Neural progenitor cell (in vitro differentiated cells): ENCODE measurements at regions not wholly inside any gene's neighbourhood (a gene's known extent, or its start where the extent isn't known, plus 50 kb on each side); places are given as distances from the start of the nearest gene placed in this dataset.
"Not testable (repeated sequence)": the region's sequence is repeated elsewhere in the genome, so short reads cannot be mapped to it uniquely, and the experiment has no call there.

Source experiments
- DNase-seq: peaks from one replicate; pipeline ENCODE4 v3.0.0-alpha.2; 2016; ENCODE audit warnings: low spot score
- H2AFZ ChIP-seq: fragments of 200-600 bp; sonication (generic); replicated peaks from 2 replicates; pipeline ENCODE4 v1.6.1; 2016; ENCODE audit warnings: antibody characterized with exemption
- H3F3A ChIP-seq: fragments of 200-600 bp; sonication (generic); 2 replicates; pipeline ENCODE4 v1.6.1; 2016; ENCODE audit warnings: antibody characterized with exemption, low read depth
- H3K27ac ChIP-seq: fragments of 200-600 bp; sonication (generic); 2 replicates; pipeline ENCODE4 v1.5.1; 2016; ENCODE audit warnings: mild to moderate bottlenecking
- H3K27me3 ChIP-seq: fragments of 200-600 bp; sonication (generic); 2 replicates; pipeline ENCODE4 v1.6.1; 2016; ENCODE audit warnings: mild to moderate bottlenecking, moderate library complexity
- H3K36me3 ChIP-seq: fragments of 200-600 bp; sonication (generic); 2 replicates; pipeline ENCODE4 v1.5.1; 2016
- H3K4me1 ChIP-seq: fragments of 200-600 bp; sonication (generic); 2 replicates; pipeline ENCODE4 v1.6.1; 2016; ENCODE audit warnings: mixed run types
- H3K4me2 ChIP-seq: fragments of 200-600 bp; sonication (generic); 2 replicates; pipeline ENCODE4 v1.6.1; 2016
- H3K4me3 ChIP-seq: fragments of 200-600 bp; sonication (generic); 2 replicates; pipeline ENCODE4 v1.5.1; 2016
- H3K79me2 ChIP-seq: fragments of 200-600 bp; sonication (generic); 2 replicates; pipeline ENCODE4 v1.6.1; 2016; ENCODE audit warnings: low read depth
- H3K9ac ChIP-seq: fragments of 200-600 bp; sonication (generic); 2 replicates; pipeline ENCODE4 v1.6.1; 2016
- H3K9me3 ChIP-seq: fragments of 200-600 bp; sonication (generic); 2 replicates; pipeline ENCODE4 v1.5.1; 2016; ENCODE audit warnings: low read depth
- H4K20me1 ChIP-seq: fragments of 200-600 bp; sonication (generic); 2 replicates; pipeline ENCODE4 v1.6.1; 2016; ENCODE audit warnings: low read depth
- H3K27ac Mint-ChIP-seq: 3 replicates; pipeline ENCODE4 v1.8.0; 2021; ENCODE audit warnings: mixed read lengths
- H3K27me3 Mint-ChIP-seq: 2 replicates; pipeline ENCODE4 v1.8.0; 2022; ENCODE audit warnings: low read depth, mild to moderate bottlenecking, inconsistent platforms, moderate library complexity, mixed read lengths; ENCODE audit not compliant: insufficient read depth
- H3K36me3 Mint-ChIP-seq: 3 replicates; pipeline ENCODE4 v1.8.0; 2021; ENCODE audit warnings: mixed read lengths
- H3K4me1 Mint-ChIP-seq: 3 replicates; pipeline ENCODE4 v1.8.0; 2021; ENCODE audit warnings: mixed read lengths
- H3K4me3 Mint-ChIP-seq: 3 replicates; pipeline ENCODE4 v1.8.0; 2021; ENCODE audit warnings: mild to moderate bottlenecking, moderate library complexity, mixed read lengths
- H3K9me3 Mint-ChIP-seq: 3 replicates; pipeline ENCODE4 v1.8.0; 2020; ENCODE audit warnings: mixed read lengths
- CTCF ChIP-seq: fragments of 200-600 bp; sonication (generic); IDR thresholded peaks from 2 replicates; pipeline ENCODE4 v1.5.1; 2017; ENCODE audit warnings: antibody characterized with exemption, mild to moderate bottlenecking

GRCh38 chrX:89757767-89758166 lies 163.9 kb upstream of the TGIF2LX start:
- H3K36me3 ChIP-seq, H3K36me3 Mint-ChIP-seq, H3K79me2 ChIP-seq, H3K4me3 ChIP-seq, H3K27me3 ChIP-seq, H3K4me2 ChIP-seq, H3K9me3 ChIP-seq, H2AFZ ChIP-seq, H3K9ac ChIP-seq, H3K27ac ChIP-seq, H3K4me1 Mint-ChIP-seq, H3K27me3 Mint-ChIP-seq, H3F3A ChIP-seq, H3K4me3 Mint-ChIP-seq, H3K4me1 ChIP-seq, H3K27ac Mint-ChIP-seq, H4K20me1 ChIP-seq: not testable (repeated sequence)
- peaks cover 15% of the 10 kb centered on the region for H3K9me3 Mint-ChIP-seq
- peak; percentile 14 for DNase-seq
- TF ChIP-seq CTCF, result peak; percentile 60

- peak; percentile 18 for TF ChIP-seq CTCF
These were observed 162.5 kb upstream of the TGIF2LX start for GRCh38 chrX:89759076-89759685.

GRCh38 chrX:89771639-89772038 lies 150.1 kb upstream of the TGIF2LX start:
- H3K79me2 ChIP-seq, H3K36me3 ChIP-seq, H3K27ac ChIP-seq, H3K4me2 ChIP-seq, H3K27me3 Mint-ChIP-seq, H3K9ac ChIP-seq, H3K9me3 ChIP-seq, H3K27ac Mint-ChIP-seq, H2AFZ ChIP-seq, DNase-seq, H3F3A ChIP-seq, H3K36me3 Mint-ChIP-seq, H3K4me1 ChIP-seq, H3K4me1 Mint-ChIP-seq, H3K9me3 Mint-ChIP-seq, H3K4me3 Mint-ChIP-seq, H4K20me1 ChIP-seq, H3K4me3 ChIP-seq, H3K27me3 ChIP-seq: not testable (repeated sequence)

More at GRCh38 chrX:89759076-89759685, 162.5 kb upstream of the TGIF2LX start:
- H3K27ac Mint-ChIP-seq, H3K27me3 Mint-ChIP-seq, H3K4me3 ChIP-seq, H3K27ac ChIP-seq, H3K36me3 Mint-ChIP-seq, H3K4me1 Mint-ChIP-seq, DNase-seq, H4K20me1 ChIP-seq, H3K27me3 ChIP-seq, H3K79me2 ChIP-seq, H3K4me3 Mint-ChIP-seq, H2AFZ ChIP-seq, H3K36me3 ChIP-seq, H3K9me3 ChIP-seq, H3K4me2 ChIP-seq, H3K9ac ChIP-seq, H3F3A ChIP-seq, H3K4me1 ChIP-seq: not testable (repeated sequence)
- peaks cover 15% of the 10 kb centered on the region for H3K9me3 Mint-ChIP-seq

GRCh38 chrX:89811440-89811839 lies 110.3 kb upstream of the TGIF2LX start:
- not testable (repeated sequence) for H3K27ac ChIP-seq, H3K79me2 ChIP-seq, H3K27me3 ChIP-seq, H2AFZ ChIP-seq, H3K4me1 Mint-ChIP-seq, H3K36me3 Mint-ChIP-seq, H3K9ac ChIP-seq, H3K27me3 Mint-ChIP-seq, H3K9me3 ChIP-seq, H3K36me3 ChIP-seq, H3K4me1 ChIP-seq, H3K4me3 Mint-ChIP-seq, H3K4me3 ChIP-seq, H3K9me3 Mint-ChIP-seq, H3F3A ChIP-seq, H3K4me2 ChIP-seq, H4K20me1 ChIP-seq, H3K27ac Mint-ChIP-seq, DNase-seq

GRCh38 chrX:89839723-89840122 lies 82.0 kb upstream of the TGIF2LX start:
- H3K27me3 Mint-ChIP-seq, H3K27ac Mint-ChIP-seq, H3K4me1 ChIP-seq, H3K36me3 ChIP-seq, DNase-seq, H3K4me1 Mint-ChIP-seq, H4K20me1 ChIP-seq, H3F3A ChIP-seq, H3K27ac ChIP-seq, H3K9me3 Mint-ChIP-seq, H3K79me2 ChIP-seq, H3K36me3 Mint-ChIP-seq, H3K9ac ChIP-seq, H3K4me3 Mint-ChIP-seq, H3K4me3 ChIP-seq, H3K9me3 ChIP-seq, H3K27me3 ChIP-seq, H2AFZ ChIP-seq, H3K4me2 ChIP-seq: not testable (repeated sequence)
